ENCODE measurements at regions not wholly inside any gene's neighbourhood (a gene's known extent, or its start where the extent isn't known, plus 50 kb on each side); places are given as distances from the start of the nearest gene placed in this dataset.

DNA sequence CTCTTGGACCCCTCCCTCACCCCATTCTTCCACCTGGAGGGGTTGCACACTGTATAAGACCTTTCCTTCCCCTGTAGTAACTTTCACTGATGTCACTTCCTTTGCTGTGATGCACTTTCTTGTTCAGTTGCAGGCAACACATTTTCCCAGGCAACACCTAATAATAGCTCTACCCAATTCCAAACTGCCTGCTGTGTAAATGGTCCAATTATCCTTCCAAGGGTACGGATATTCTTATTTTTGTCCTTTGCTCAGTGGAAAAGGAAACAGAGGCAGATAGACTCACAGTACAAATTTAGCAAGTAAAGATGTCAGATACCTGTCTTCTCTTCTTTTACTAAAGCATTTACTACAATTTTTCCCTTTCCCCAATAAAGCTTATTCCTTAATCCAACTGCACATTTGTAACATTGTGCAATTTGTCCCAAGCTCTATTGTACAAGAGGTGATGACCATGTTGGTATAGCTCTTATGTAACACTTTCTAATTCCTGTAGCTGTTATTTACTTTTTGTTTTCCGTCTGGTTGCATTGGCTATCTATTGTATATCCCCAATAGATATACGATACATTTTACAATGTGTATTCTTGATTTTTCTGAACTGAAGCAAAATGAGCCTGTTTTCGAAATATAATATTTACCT, 69.1 kb upstream of the NPFFR2 start:
- TF ChIP-seq POLR2A (IDR thresholded peaks at IDR 0.05; ENCODE audit: low read length) (no peak), GATA1 (IDR thresholded peaks at IDR 0.05; ENCODE audit: low read depth, low read length) (no peak)
